NCI-H2196 (cell line): ENCODE measurements at regions not wholly inside any gene's neighbourhood (a gene's known extent, or its start where the extent isn't known, plus 50 kb on each side); places are given as distances from the start of the nearest gene placed in this dataset.
"Not testable (repeated sequence)": the region's sequence is repeated elsewhere in the genome, so short reads cannot be mapped to it uniquely, and the experiment has no call there.

ENCODE experiments used
- DNase-seq: peaks from one replicate; lab custom pipeline; 2025; ENCODE audit not compliant: unreplicated experiment; lab: John Stamatoyannopoulos, UW

DNA sequence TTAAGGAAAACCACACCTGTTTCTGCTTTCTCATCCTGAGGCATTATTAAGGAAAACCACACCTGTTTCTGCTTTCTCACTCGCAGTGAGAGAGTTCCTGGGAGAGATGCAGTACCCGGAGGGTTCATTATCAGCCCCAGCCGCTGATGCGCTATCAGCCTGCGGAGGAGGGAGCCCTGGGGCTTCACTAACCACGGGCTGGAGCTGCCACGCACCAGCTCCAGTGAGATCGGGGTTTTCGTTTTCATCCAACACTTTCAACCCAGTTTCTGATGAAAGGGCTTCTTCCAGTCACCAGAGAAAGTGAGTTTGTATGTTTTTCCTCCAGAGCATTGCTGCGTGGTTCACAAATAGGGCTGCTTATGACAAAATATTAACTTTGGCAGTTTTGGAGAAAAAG is 93.2 kb upstream of the PRKX start:
- DNase-seq, result no peak

GRCh38 chrX:3803713-3804112 is 90.3 kb upstream of the PRKX start:
- no peak for DNase-seq

GRCh38 chrX:3803305-3803704 is 89.9 kb upstream of the PRKX start:
- DNase-seq, result no peak

DNA sequence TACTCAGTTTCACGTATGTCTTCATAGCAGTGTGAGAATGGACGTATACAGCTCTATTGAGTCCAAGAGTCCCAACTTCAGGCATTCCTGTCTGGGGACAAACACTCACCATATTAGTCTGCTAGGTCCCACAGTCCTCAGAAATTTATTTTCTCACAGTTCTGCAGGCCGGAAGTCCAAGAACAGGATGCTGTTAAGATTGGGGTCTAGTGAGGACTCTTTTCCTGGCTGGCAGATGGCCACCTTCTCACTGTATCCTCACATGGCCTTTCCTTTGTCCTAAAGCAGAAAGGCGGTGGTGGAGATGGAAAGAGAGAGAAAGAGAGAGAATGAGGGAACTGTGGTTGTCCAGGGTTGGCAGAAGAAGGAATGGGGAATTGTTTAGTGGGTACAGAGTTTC is 82.0 kb upstream of the PRKX start:
- DNase-seq, result not testable (repeated sequence)

DNA sequence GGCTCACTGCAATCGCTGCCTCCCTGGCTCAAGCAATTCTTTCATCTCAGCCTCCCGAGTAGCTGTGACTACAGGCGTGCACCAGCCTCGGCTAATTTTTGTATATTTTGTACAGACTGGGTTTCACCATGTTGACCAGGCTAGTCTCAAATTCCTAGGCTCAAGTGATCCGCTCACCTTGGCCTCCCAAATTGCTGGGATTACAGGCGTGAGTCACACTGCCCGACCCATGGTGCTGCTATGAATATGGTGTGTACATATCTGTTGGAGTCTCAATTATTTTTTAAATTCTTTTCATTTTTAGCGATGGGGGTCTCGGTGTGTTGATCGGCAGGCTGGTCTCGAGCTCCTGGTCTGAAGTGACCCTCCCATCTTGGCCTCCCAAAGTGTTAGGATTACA is 78.0 kb upstream of the PRKX start:
- DNase-seq, result no peak

DNA sequence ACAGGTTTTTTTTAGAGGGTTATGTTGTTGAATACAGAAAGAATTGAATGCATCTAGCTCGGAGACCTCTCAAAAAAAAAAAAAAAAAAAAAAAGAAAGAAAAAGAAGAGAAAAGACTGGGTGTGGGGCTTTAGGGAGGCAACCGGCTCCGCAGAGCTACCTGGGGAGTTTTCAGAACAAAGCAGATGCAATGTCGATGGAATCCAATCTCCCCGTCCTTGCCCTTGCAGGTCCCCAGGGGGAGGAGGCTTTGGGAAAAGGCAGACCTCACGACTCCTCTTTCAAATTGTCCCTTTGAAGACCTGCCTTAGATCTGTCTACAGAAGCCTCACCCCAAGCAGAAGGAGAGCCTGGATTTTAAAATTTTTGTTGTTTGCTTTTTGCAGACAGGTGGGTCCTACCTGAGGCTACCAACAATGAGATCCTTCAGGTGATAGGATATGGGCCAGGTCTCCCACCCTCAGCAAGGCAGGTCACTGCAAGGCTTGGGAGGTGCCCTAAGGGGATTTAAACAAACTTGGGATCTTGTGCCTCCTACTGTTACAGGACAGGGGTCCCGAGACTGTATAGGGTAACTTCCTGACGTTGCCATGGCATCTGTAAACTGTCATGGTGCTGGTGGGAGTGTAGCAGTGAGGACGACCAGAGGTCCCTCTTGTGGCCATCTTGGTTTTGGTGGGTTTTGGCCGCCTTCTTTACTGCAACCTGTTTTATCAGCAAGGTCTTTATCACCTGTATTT is 75.2 kb upstream of the PRKX start:
- DNase-seq, result no peak

GRCh38 chrX:3787856-3788255 is 74.4 kb upstream of the PRKX start:
- no peak for DNase-seq

DNA sequence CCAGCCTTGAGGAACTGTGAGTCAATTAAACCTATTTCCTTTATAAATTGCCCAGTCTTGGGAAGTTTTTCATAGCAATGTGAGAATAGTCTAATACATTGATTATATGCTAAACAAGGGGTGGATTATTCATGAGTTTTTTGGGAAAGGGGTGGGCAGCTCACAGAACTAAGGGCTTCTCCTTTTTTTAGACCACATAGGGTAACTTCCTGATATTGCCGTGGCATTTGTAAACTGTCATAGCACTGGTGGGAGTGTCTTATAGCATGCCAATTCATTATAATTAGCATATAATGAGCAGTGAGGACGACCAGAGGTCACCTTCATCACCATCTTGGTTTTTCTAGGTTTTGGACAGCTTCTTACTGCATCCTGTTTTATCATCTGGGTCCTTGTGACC is 72.4 kb upstream of the PRKX start:
- DNase-seq, result not testable (repeated sequence)

- no peak for DNase-seq
Measured at GRCh38 chrX:3780564-3780963, 67.1 kb upstream of the PRKX start.

DNA sequence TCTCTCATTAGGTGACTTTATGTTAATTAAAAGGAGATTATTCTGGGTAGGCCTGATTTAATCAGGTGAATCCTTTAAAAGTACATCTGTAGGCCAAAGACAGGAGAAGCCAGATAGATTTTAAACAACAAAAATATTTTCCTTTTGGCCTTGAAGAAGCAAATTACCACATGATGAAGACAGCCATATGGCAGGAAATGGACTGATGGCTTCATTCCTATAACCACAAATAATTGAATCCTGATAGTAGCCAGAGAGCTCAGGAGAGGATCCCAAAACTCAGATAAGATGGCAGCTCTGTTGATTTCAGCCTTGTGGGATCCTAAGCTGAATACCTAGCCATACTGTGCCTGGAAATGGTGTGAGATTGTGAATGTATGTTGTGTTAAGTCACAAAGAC is 66.1 kb upstream of the PRKX start:
- no peak for DNase-seq

DNA sequence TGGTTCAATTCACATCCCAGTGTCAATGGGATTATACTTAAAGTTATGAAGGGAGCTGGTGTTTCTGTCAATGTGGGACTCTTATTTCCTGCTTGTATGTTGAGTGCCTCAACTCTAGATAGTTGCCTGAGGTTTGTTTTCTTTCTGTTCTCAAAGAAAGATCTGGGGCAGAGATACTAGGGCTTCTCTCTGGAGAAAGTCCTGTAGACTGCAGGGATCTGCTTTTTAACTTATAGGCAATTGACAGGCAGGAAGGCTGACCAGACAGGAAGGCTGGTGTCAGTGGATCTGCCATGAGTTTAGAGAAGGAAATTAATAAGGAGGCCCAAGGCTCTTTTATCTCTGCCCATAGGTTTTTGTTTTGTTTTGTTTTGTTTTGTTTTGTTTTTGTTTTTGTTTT is 64.0 kb upstream of the PRKX start:
- DNase-seq, result no peak

DNA sequence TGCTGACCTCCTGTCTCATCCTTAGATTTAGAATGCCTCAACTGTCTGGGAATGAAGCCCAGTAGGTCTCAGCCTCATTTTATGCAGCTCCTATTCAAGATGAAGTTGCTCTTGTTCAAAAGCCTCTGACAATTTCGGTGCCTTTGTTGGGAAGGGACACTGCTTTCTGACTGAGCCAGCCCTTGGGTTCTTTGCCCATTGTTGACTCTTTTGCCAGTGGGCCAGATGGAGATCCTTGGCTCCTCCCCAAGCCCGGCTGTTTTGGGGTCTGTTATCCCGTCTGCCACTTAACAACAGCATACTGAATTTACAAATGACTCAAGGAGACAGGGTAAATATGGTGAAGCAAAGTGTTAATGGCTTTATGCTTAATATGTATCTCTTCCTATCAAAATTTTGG is 58.3 kb upstream of the PRKX start:
- DNase-seq, result no peak

DNA sequence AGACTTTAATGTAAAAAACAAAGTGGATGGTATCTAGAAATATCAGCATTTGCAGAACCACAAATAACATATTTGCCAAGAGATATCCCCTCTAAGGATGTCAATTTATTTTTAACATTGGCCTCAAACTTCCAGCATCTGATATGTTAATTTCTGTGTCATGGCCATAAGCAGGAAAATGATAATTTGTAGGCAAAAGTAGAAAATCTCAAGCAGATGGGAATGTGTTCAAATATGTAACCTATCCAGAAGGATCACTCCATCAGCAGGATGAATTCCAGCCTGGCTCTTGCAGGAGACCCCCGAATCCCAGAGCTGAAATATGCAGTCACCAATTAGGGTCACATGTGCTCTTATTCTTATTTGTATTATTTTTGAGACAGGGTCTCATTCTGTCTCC is 55.4 kb upstream of the PRKX start:
- DNase-seq, result no peak
